DOHH2 (cell line): ENCODE measurements at regions not wholly inside any gene's neighbourhood (a gene's known extent, or its start where the extent isn't known, plus 50 kb on each side); places are given as distances from the start of the nearest gene placed in this dataset.

Experiments
- CTCF ChIP-seq: fragments of 200-600 bp; sonication (generic); IDR thresholded peaks from one replicate; pipeline ENCODE4 v1.5.1; 2014; ENCODE audit warnings: antibody characterized with exemption, mild to moderate bottlenecking, low read depth, low read length; ENCODE audit not compliant: poor library complexity, severe bottlenecking
- EZH2phosphoT487 ChIP-seq: fragments of 200-600 bp; sonication (generic); IDR thresholded peaks from 2 replicates; pipeline ENCODE4 v1.6.1; 2017; ENCODE audit warnings: borderline replicate concordance, mild to moderate bottlenecking, antibody characterized with exemption, low read length, moderate library complexity, mixed read lengths

DNA sequence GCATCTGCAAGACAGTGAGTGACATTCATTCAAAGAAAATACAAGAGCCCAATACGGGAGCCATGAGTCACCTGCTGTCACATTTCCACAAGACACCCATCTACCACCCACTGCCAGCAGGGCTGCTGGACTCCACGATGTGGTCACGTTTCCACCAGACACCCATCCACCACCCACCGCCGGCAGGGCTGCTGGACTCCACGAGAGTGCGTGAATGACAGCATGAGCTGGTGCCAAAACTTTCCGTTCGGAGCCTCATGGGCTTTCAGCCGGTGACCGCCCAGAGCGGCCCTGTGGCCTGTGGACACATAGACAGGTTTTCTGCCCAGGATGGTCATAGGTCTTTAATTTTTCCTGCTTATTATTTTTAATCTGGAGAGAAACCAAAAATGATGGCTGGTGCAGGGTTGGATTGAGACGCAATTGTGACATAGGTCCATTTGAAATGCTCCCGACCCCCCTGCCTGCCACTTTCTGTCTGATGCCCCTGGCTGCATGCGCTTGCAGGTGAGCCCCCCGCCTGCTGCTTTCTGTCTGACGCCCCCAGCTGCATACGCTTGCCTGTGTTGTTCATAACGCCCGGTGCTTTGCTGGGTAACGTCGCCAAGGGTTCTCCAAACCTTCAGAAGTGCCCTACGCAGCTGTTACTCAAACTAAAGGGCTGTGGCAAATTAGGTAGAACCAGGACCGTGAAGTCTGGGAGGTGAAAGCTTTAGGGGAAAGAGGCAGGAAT, 59.1 kb upstream of the SMOC2 start:
- TF ChIP-seq CTCF (no peak), EZH2phosphoT487 (no peak)
